ENCODE measurements at regions not wholly inside any gene's neighbourhood (a gene's known extent, or its start where the extent isn't known, plus 50 kb on each side); places are given as distances from the start of the nearest gene placed in this dataset.
"Not testable (repeated sequence)": the region's sequence is repeated elsewhere in the genome, so short reads cannot be mapped to it uniquely, and the experiment has no call there.

DNA sequence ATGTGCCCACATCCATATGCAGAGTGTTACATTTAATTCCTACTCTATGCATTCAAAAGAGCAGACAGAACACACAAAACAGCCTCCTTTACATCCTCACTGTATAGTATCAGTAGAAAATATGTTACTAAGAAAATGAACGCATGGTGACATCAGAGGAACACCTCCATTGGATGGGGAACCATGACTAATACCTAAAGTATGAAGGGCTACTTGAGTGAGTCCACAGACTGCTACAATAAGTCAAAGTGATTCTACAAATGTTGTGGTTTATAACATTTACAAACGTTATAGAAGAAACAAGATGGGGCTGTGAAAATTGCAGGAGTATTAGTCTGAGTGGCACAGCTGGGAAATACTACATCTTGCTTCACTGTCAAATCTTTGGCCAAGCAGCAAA lies 1830.9 kb upstream of the PIK3C3 start:
- H3K4me3 ChIP-seq (ENCODE audit: low read depth, low read length) = no peak overlapping the region
- no peak for DNase-seq (ENCODE audit: low read depth)
- no peak for TF ChIP-seq MYC (IDR thresholded peaks at IDR 0.05; ENCODE audit: low read depth, low read length)
- TF ChIP-seq CTCF (IDR thresholded peaks at IDR 0.05; ENCODE audit: low read depth, low read length) = no peak
- TF ChIP-seq POLR2A (IDR thresholded peaks at IDR 0.05; ENCODE audit: extremely low read depth, insufficient read length) = no peak
- TF ChIP-seq, protein P1, sequence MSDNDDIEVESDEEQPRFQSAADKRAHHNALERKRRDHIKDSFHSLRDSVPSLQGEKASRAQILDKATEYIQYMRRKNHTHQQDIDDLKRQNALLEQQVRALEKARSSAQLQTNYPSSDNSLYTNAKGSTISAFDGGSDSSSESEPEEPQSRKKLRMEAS (IDR thresholded peaks at IDR 0.05; ENCODE audit: low read depth, low read length) = no peak

DNA sequence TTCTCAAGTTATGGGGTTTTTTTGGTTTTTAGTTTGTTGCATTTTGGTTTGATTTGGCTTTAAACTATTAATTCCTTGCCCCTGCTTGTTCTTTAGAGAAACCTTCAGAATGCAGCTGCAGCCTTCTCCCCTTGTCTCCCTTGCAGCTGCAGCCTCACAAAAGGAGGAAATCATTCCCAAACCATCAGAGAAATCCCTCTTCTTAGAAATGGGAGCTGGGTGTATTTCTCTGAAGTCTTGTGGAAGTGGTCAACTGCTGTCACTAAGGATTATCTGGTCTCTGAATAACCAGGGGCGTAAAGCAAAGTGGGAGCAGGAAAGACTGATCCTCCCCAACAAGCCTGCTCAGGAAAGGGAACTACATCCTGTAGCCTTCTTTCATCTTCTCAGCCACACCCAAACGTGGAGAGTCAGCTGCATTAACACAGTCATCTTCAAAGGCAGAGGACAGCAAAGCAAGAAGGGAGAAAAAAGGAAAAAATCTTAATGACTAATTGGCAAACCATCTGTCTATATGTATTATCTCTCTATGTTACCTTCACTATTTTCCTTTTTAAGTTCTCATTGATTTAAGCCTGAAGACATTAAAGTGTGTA lies 1834.1 kb upstream of the PIK3C3 start:
- no peak for TF ChIP-seq MYC (IDR thresholded peaks at IDR 0.05; ENCODE audit: low read depth, low read length)
- TF ChIP-seq CTCF (IDR thresholded peaks at IDR 0.05; ENCODE audit: low read depth, low read length) = no peak
- no peak for TF ChIP-seq POLR2A (IDR thresholded peaks at IDR 0.05; ENCODE audit: extremely low read depth, insufficient read length)
- TF ChIP-seq, protein P1 (IDR thresholded peaks at IDR 0.05; ENCODE audit: low read depth, low read length) = no peak
- no peak overlapping the region for H3K4me3 ChIP-seq (ENCODE audit: low read depth, low read length)
- no peak for DNase-seq (ENCODE audit: low read depth)

- no peak for TF ChIP-seq POLR2A (IDR thresholded peaks at IDR 0.05; ENCODE audit: extremely low read depth, insufficient read length)
- TF ChIP-seq, protein P1 (IDR thresholded peaks at IDR 0.05; ENCODE audit: low read depth, low read length) = no peak
- no peak for TF ChIP-seq CTCF (IDR thresholded peaks at IDR 0.05; ENCODE audit: low read depth, low read length)
- no peak for TF ChIP-seq MYC (IDR thresholded peaks at IDR 0.05; ENCODE audit: low read depth, low read length)
- no peak for DNase-seq (ENCODE audit: low read depth)
- H3K4me3 ChIP-seq (ENCODE audit: low read depth, low read length) = no peak overlapping the region
Observed at GRCh38 chr18:40120356-40120755, 1834.7 kb upstream of the PIK3C3 start.

DNA sequence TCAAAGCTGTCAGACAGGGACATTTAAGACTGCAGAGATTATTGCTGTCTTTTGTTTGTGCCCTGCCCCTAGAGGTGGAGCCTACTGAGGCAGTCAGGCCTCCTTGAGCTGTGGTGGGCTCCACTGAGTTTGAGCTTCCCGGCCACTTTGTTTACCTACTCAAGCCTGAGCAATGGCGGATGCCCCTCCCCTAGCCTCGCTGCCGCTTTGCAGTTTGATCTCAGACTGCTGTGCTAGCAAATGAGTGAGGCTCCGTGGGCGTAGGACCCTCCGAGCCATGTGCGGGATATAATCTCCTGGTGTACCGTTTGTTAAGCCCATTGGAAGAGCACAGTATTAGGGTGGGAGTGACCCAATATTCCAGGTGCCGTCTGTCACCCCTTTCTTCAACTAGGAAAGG lies 1835.5 kb upstream of the PIK3C3 start:
- not testable (repeated sequence) for H3K4me3 ChIP-seq (ENCODE audit: low read depth, low read length); DNase-seq (ENCODE audit: low read depth)

GRCh38 chr18:40110455-40110854 lies 1844.6 kb upstream of the PIK3C3 start:
- TF ChIP-seq, protein P1 (IDR thresholded peaks at IDR 0.05; ENCODE audit: low read depth, low read length) = no peak
- no peak overlapping the region for H3K4me3 ChIP-seq (ENCODE audit: low read depth, low read length)
- no peak for DNase-seq (ENCODE audit: low read depth)

- H3K4me3 ChIP-seq (ENCODE audit: low read depth, low read length) = no peak overlapping the region
- TF ChIP-seq MYC (IDR thresholded peaks at IDR 0.05; ENCODE audit: low read depth, low read length) (no peak), POLR2A (IDR thresholded peaks at IDR 0.05; ENCODE audit: extremely low read depth, insufficient read length) (no peak), CTCF (IDR thresholded peaks at IDR 0.05; ENCODE audit: low read depth, low read length) (no peak)
- TF ChIP-seq, protein P1 (IDR thresholded peaks at IDR 0.05; ENCODE audit: low read depth, low read length) = no peak
- DNase-seq (ENCODE audit: low read depth) = no peak
Observed at GRCh38 chr18:40109252-40110049, 1845.6 kb upstream of the PIK3C3 start.
